PFSK-1 (cell line): ENCODE measurements at regions not wholly inside any gene's neighbourhood (a gene's known extent, or its start where the extent isn't known, plus 50 kb on each side); places are given as distances from the start of the nearest gene placed in this dataset.

Experiments
- POLR2AphosphoS5 ChIP-seq: IDR thresholded peaks from 2 replicates; pipeline ENCODE4 v1.6.1; 2012; ENCODE audit warnings: low read depth, mild to moderate bottlenecking, control low read depth, low read length, moderate library complexity
- REST ChIP-seq, 2 experiments: IDR thresholded peaks; 2 replicates each; pipeline versions ENCODE4 v1.6.1 to v1.8.0; 2011 to 2012; ENCODE audit warnings: low read depth in 2 of 2, low read length in 2 of 2, control low read depth in 1 of 2, inconsistent platforms in 1 of 2, mild to moderate bottlenecking in 1 of 2, moderate library complexity in 1 of 2; ENCODE audit not compliant: insufficient read depth in 1 of 2
- TAF1 ChIP-seq: IDR thresholded peaks from 2 replicates; pipeline ENCODE4 v1.6.1; 2012; ENCODE audit warnings: low read length, control low read depth, borderline replicate concordance; ENCODE audit not compliant: insufficient read depth

GRCh38 chr3:72625602-72626337, 222.5 kb downstream of the SHQ1 start:
- TF ChIP-seq TAF1 = no peak
- no peak for TF ChIP-seq POLR2AphosphoS5
- no peak for TF ChIP-seq REST (IDR thresholded peaks at IDR 0.05; ENCODE audit: insufficient read depth in 1 of 2, low read depth in 2 of 2, low read length in 2 of 2)
